MG63 (cell line): ENCODE measurements at regions not wholly inside any gene's neighbourhood (a gene's known extent, or its start where the extent isn't known, plus 50 kb on each side); places are given as distances from the start of the nearest gene placed in this dataset.

ENCODE experiments used
- DNase-seq: peaks from one replicate; pipeline ENCODE4 v3.0.0-alpha.2; 2020
- H3K27me3 ChIP-seq: fragments of 250-450 bp; sonication (Bioruptor Pico); 2 replicates; pipeline ENCODE4 v1.5.1; 2020; ENCODE audit warnings: mild to moderate bottlenecking, moderate library complexity
- H3K36me3 ChIP-seq: fragments of 250-450 bp; sonication (Bioruptor Pico); 2 replicates; pipeline ENCODE4 v1.5.1; 2020; ENCODE audit warnings: mild to moderate bottlenecking, moderate library complexity
- H3K4me3 ChIP-seq: fragments of 250-450 bp; sonication (Bioruptor Pico); 2 replicates; pipeline ENCODE4 v1.5.1; 2020; ENCODE audit warnings: mild to moderate bottlenecking, moderate library complexity
- H3K9me3 ChIP-seq: fragments of 250-450 bp; sonication (Bioruptor Pico); 2 replicates; pipeline ENCODE4 v1.5.1; 2020; ENCODE audit warnings: mild to moderate bottlenecking, moderate library complexity

DNA sequence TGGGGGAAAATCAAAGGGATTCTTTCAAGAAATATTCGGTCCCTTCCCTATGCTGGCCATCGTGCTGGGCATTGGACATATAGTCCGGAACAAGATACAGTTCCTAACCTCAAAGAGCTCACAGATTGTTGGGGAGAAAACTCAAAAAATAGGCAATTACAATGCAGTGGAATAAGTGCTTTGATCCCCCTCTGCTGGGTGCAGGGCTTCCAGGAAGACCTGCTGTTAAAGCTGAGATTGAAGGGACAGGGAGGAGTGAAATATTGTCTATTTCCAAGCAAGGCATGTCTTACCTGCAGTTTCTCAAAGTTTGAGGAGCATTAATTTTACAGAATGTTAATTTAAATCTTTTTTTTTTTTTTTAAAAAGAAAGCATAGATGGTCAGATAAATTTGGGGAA lies 75.1 kb upstream of the SESN3 start:
- H3K36me3 ChIP-seq, result no peaks in the 10 kb centered on the region
- no peaks in the 10 kb centered on the region for H3K9me3 ChIP-seq
- no peak overlapping the region for H3K4me3 ChIP-seq
- H3K27me3 ChIP-seq, result no peaks in the 10 kb centered on the region
- DNase-seq, result no peak

GRCh38 chr11:95305705-95306104 lies 74.7 kb upstream of the SESN3 start:
- Histone ChIP-seq H3K27me3 (no peaks in the 10 kb centered on the region), H3K4me3 (no peak overlapping the region), H3K9me3 (no peaks in the 10 kb centered on the region), H3K36me3 (no peaks in the 10 kb centered on the region)
- DNase-seq, result no peak

GRCh38 chr11:95304777-95305176 lies 73.8 kb upstream of the SESN3 start:
- Histone ChIP-seq H3K36me3 (no peaks in the 10 kb centered on the region), H3K4me3 (no peak overlapping the region), H3K27me3 (no peaks in the 10 kb centered on the region), H3K9me3 (no peaks in the 10 kb centered on the region)
- no peak for DNase-seq

DNA sequence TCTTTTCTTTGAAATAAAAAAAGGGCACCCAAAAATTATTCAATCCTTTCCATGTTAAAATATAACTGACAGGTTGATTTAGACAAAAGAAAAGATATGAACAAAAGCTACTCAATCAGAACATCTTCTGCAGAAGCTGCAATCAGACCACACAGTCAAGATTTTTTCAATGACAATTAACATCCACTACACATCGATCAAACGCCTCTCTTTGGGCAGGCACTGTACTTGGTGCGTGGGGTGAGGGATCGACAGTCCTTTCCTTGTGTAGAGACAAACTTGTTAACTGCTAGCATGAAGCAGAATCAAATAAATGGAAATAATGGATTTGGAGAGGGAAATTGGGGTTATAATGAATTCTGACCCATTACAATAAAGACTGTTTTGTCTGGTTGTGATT lies 71.2 kb upstream of the SESN3 start:
- Histone ChIP-seq H3K27me3 (no peaks in the 10 kb centered on the region), H3K4me3 (no peak overlapping the region), H3K36me3 (no peaks in the 10 kb centered on the region), H3K9me3 (no peaks in the 10 kb centered on the region)
- DNase-seq, result no peak

DNA sequence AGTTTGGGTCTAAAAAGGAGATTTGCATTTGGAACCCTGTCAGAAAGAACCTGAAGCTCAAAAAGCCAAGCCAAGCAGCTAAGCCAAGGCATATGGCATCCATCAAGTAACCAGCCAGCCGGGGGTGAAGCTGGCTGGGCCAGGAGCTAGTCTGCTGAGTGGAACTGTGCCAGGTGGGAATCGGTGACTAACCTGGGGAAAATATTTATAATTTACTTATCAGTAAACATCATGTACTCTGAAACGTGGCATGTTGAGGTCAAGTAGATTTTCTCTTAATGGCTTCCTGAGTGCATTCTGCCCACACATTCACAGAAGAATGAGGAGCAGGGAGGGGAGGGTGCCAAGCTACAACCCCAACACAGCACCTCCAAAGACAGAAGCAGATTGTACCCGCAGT lies 70.5 kb upstream of the SESN3 start:
- peak; percentile 32 for DNase-seq
- Histone ChIP-seq H3K36me3 (no peaks in the 10 kb centered on the region), H3K9me3 (no peaks in the 10 kb centered on the region), H3K4me3 (no peak overlapping the region), H3K27me3 (no peaks in the 10 kb centered on the region)

- H3K27me3 ChIP-seq, result no peaks in the 10 kb centered on the region
- no peak for DNase-seq
- H3K4me3 ChIP-seq, result no peak overlapping the region
- H3K9me3 ChIP-seq, result no peaks in the 10 kb centered on the region
- H3K36me3 ChIP-seq, result no peaks in the 10 kb centered on the region
Observed at GRCh38 chr11:95299078-95299679, 68.2 kb upstream of the SESN3 start.

- no peak overlapping the region for H3K4me3 ChIP-seq
- DNase-seq, result no peak
- no peaks in the 10 kb centered on the region for H3K36me3 ChIP-seq
- no peaks in the 10 kb centered on the region for H3K9me3 ChIP-seq
- no peaks in the 10 kb centered on the region for H3K27me3 ChIP-seq
Observed at GRCh38 chr11:95297680-95298452, 66.9 kb upstream of the SESN3 start.

DNA sequence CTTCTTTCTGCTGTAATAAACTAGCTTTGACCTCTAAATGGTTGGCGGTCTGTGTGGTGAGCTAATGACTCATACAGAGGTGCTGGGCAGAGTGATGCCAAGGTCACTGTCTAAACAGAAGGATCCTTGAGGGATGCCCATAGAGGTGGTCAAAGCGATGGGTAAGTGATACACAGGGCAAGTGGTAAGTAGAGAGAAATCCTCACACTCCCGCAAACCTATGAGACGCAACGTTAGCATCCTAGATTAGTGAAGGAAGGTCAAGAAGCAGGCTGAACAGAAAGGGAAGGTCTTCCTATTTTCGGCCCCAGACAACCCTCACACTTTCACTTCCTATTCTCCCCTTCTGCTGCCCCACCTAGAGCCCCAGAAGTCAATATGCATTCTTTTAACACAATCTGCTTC lies 65.6 kb upstream of the SESN3 start:
- no peak for DNase-seq
- no peak overlapping the region for H3K4me3 ChIP-seq
- H3K36me3 ChIP-seq, result no peaks in the 10 kb centered on the region
- H3K27me3 ChIP-seq, result no peaks in the 10 kb centered on the region
- H3K9me3 ChIP-seq, result no peaks in the 10 kb centered on the region

DNA sequence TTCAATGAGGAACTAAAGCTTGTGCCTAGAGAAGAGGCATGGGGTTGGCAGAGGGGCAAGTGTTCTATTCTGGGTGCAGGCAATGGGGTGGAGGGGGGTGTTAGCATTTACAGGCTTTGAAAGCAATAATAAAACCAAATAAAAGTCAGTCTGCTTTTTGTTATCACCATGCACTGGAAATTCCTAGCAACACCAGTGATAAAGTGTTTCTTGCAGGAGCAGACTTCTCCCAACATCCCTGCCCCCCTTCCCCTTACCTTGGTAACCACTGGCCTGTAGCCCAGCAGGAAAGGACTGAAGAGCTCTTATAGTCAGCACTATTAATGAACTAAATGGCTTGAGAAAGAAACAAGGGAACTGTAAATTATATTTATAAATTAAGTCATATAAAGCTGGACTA lies 65.2 kb upstream of the SESN3 start:
- Histone ChIP-seq H3K27me3 (no peaks in the 10 kb centered on the region), H3K36me3 (no peaks in the 10 kb centered on the region), H3K4me3 (no peak overlapping the region), H3K9me3 (no peaks in the 10 kb centered on the region)
- no peak for DNase-seq

GRCh38 chr11:95295382-95296149 lies 64.6 kb upstream of the SESN3 start:
- Histone ChIP-seq H3K9me3 (no peaks in the 10 kb centered on the region), H3K4me3 (no peak overlapping the region), H3K27me3 (no peaks in the 10 kb centered on the region), H3K36me3 (no peaks in the 10 kb centered on the region)
- DNase-seq, result no peak

GRCh38 chr11:95294701-95295100 lies 63.7 kb upstream of the SESN3 start:
- Histone ChIP-seq H3K9me3 (no peaks in the 10 kb centered on the region), H3K27me3 (no peaks in the 10 kb centered on the region), H3K36me3 (no peaks in the 10 kb centered on the region), H3K4me3 (no peak overlapping the region)
- no peak for DNase-seq

DNA sequence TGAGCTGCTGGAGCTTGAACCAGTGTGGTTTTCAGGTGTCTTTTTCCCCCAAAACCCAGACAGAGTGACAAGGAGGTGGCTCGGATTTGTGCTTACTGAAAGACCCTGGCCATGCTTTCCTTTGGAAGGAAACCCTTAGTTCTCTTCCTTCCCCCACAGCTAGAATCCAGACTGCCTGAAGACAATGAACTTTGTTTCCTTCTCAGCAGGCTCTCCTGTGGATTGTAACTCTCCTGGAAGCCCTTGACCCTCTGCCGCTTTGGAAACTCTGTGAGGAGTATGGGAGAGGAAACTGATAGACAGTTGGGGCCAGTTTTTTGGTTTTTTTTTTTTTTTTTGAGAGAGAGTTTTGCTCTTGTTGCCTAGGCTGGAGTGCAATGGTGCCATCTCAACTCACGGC lies 62.1 kb upstream of the SESN3 start:
- no peak overlapping the region for H3K4me3 ChIP-seq
- no peaks in the 10 kb centered on the region for H3K36me3 ChIP-seq
- no peak for DNase-seq
- no peaks in the 10 kb centered on the region for H3K27me3 ChIP-seq
- no peaks in the 10 kb centered on the region for H3K9me3 ChIP-seq

DNA sequence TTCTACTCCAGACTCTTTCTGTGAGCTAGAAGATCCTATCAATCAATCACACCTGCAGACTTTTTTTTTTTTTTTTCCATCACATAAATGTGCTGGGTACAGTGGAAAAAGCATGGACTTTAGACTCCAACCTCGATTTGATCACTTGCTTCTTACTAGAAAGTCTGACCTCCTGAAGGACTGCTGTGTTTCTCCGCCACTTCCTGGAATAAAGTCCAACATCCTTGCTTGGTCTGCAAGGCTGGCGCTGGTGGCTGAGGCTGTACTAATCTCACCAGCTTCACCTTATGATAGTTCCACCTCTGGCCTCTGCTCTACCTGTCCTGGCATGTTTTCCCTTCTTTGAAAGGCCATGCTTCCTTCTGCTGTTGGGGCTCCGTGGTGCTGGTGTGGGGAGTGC lies 60.9 kb upstream of the SESN3 start:
- Histone ChIP-seq H3K36me3 (no peaks in the 10 kb centered on the region), H3K27me3 (no peaks in the 10 kb centered on the region), H3K9me3 (no peaks in the 10 kb centered on the region), H3K4me3 (no peak overlapping the region)
- no peak for DNase-seq

- Histone ChIP-seq H3K27me3 (no peaks in the 10 kb centered on the region), H3K9me3 (no peaks in the 10 kb centered on the region), H3K36me3 (no peaks in the 10 kb centered on the region), H3K4me3 (no peak overlapping the region)
- DNase-seq, result peak; percentile 39
Observed at GRCh38 chr11:95289378-95290101, 58.5 kb upstream of the SESN3 start.

DNA sequence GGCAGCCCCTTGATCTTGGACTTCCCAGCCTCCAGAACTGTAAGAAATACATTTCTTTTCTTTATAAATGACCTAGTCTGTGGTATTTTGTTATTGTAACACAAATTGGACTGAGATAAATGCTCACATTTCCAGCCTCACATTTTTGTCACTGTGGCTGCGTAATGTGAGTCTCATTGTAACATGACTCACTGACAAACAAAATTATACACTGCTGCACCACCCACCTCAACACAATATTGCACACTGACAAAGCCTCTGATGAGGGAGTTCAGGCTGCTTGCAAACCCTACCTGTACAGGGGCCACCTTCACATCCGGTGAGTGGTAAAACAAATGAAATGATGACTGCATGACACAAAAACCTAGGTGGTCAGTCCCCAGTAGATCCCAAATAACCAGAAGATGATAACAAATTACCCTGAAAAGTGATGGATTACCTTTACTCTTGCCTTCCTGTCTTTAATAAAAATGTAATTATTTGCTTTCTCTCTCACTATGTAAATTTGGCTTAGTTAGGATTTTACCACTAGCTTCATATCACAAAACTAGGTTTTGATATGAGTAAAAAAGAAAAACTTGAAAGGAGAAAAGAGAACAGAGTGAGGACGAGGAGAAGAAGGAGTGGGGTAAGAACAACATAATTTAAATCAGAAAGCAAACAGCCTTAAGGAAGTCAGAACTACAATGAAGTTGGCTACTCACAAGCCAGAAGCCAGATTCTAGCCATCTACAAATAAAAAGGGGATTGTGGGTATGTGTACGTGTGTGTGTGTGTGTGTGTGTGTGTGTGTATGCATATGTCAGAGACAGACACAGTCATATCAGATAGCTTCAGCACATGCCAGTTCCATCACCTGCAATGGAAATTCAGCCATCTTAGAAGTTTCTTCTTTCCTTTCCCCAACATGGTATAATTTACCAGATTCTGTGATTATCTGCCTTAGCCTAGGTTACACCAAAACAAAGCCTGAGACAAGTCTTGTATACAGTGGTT lies 53.4 kb upstream of the SESN3 start:
- Histone ChIP-seq H3K9me3 (no peaks in the 10 kb centered on the region), H3K4me3 (no peak overlapping the region), H3K36me3 (no peaks in the 10 kb centered on the region), H3K27me3 (no peaks in the 10 kb centered on the region; the same call in 1 of the 2 replicates)
- DNase-seq, result no peak

- H3K9me3 ChIP-seq, result no peaks in the 10 kb centered on the region
- H3K36me3 ChIP-seq, result no peaks in the 10 kb centered on the region
- H3K4me3 ChIP-seq, result no peak overlapping the region
- H3K27me3 ChIP-seq, result no peaks in the 10 kb centered on the region; the same call in 1 of the 2 replicates
- DNase-seq, result no peak
Observed at GRCh38 chr11:95283650-95284049, 52.6 kb upstream of the SESN3 start.
